ENCODE measurements at regions not wholly inside any gene's neighbourhood (a gene's known extent, or its start where the extent isn't known, plus 50 kb on each side); places are given as distances from the start of the nearest gene placed in this dataset.

- no peaks in the 10 kb centered on the region for H3K4me1 ChIP-seq (ENCODE audit: control insufficient read depth in 4 of 4, insufficient read depth in 4 of 4, low read length in 3 of 4)
- no peak overlapping the region for H3K4me3 ChIP-seq (ENCODE audit: low read depth in 1 of 3, low read length in 3 of 3)
- WGBS, result 62% methylated on average over 1 of the region's 1 CpG
- no peak overlapping the region for H3K27ac ChIP-seq (ENCODE audit: low read depth in 1 of 2, low read length in 2 of 2)
- TF ChIP-seq JUND (IDR thresholded peaks at IDR 0.05) (no peak), MAX (IDR thresholded peaks at IDR 0.05) (no peak), YY1 (IDR thresholded peaks at IDR 0.05) (no peak), NR2F2 (IDR thresholded peaks at IDR 0.05) (no peak), CTCF (IDR thresholded peaks at IDR 0.05; ENCODE audit: low read depth, low read length, missing input control) (no peak), GABPA (IDR thresholded peaks at IDR 0.05 in 1 of 2, conservative IDR thresholded peaks at IDR 0.05 in 1 of 2) (no peak), FOXA1 (IDR thresholded peaks at IDR 0.05) (no peak), HNF4G (IDR thresholded peaks at IDR 0.05) (no peak), FOXA2 (IDR thresholded peaks at IDR 0.05) (no peak), SP1 (IDR thresholded peaks at IDR 0.05) (no peak), RAD21 (IDR thresholded peaks at IDR 0.05) (no peak), HNF4A (conservative IDR thresholded peaks at IDR 0.05) (no peak), EGR1 (IDR thresholded peaks at IDR 0.05; ENCODE audit: low read depth in 2 of 2) (no peak), REST (IDR thresholded peaks at IDR 0.05) (no peak), TAF1 (conservative IDR thresholded peaks at IDR 0.05) (no peak), ZBTB33 (IDR thresholded peaks at IDR 0.05) (no peak)
- H3K36me3 ChIP-seq (ENCODE audit: control insufficient read depth in 4 of 4, insufficient read depth in 3 of 4, low read depth in 1 of 4, low read length in 3 of 4), result no peaks in the 10 kb centered on the region
- DNase-seq (ENCODE audit: low spot score), result no peak
- H3K9ac ChIP-seq (ENCODE audit: low read depth in 1 of 2, low read length in 2 of 2), result no peak overlapping the region
- H3K27me3 ChIP-seq (ENCODE audit: control insufficient read depth in 4 of 4, insufficient read depth in 4 of 4, low read length in 3 of 4), result peaks cover 0 to 2% (median 0%) of the 10 kb centered on the region in 4 donors
- no peaks in the 10 kb centered on the region for H3K9me3 ChIP-seq (ENCODE audit: control insufficient read depth in 4 of 4, low read length in 3 of 4)
These were observed 1284.8 kb downstream of the TMEM121 start for GRCh38 chr14:106811162-106811561.

GRCh38 chr14:106812788-106813476 lies 1286.5 kb downstream of the TMEM121 start:
- H3K36me3 ChIP-seq (ENCODE audit: control insufficient read depth in 4 of 4, insufficient read depth in 3 of 4, low read depth in 1 of 4, low read length in 3 of 4), result no peaks in the 10 kb centered on the region
- H3K9me3 ChIP-seq (ENCODE audit: control insufficient read depth in 4 of 4, low read length in 3 of 4), result no peaks in the 10 kb centered on the region
- no peak for TF ChIP-seq ZBTB33 (IDR thresholded peaks at IDR 0.05)
- no peak for TF ChIP-seq GABPA (IDR thresholded peaks at IDR 0.05 in 1 of 2, conservative IDR thresholded peaks at IDR 0.05 in 1 of 2)
- no peak for TF ChIP-seq YY1 (IDR thresholded peaks at IDR 0.05)
- no peak for TF ChIP-seq NR2F2 (IDR thresholded peaks at IDR 0.05)
- no peak for TF ChIP-seq FOXA2 (IDR thresholded peaks at IDR 0.05)
- no peak overlapping the region for H3K27ac ChIP-seq (ENCODE audit: low read depth in 1 of 2, low read length in 2 of 2)
- H3K27me3 ChIP-seq (ENCODE audit: control insufficient read depth in 4 of 4, insufficient read depth in 4 of 4, low read length in 3 of 4), result peaks cover 0 to 2% (median 0%) of the 10 kb centered on the region in 4 donors
- no peak overlapping the region for H3K9ac ChIP-seq (ENCODE audit: low read depth in 1 of 2, low read length in 2 of 2)
- 76% methylated on average over 37 of the region's 37 CpGs for WGBS
- DNase-seq (ENCODE audit: low spot score), result no peak
- no peaks in the 10 kb centered on the region for H3K4me1 ChIP-seq (ENCODE audit: control insufficient read depth in 4 of 4, insufficient read depth in 4 of 4, low read length in 3 of 4)
- no peak overlapping the region for H3K4me3 ChIP-seq (ENCODE audit: low read depth in 1 of 3, low read length in 3 of 3)
